ENCODE measurements at regions not wholly inside any gene's neighbourhood (a gene's known extent, or its start where the extent isn't known, plus 50 kb on each side); places are given as distances from the start of the nearest gene placed in this dataset.
A peak's percentile ranks its signal among the peaks of the same experiment; 100 is the strongest.
"Not testable (repeated sequence)": the region's sequence is repeated elsewhere in the genome, so short reads cannot be mapped to it uniquely, and the experiment has no call there.

GRCh38 chr5:120817044-120817985 lies 353.2 kb downstream of the PRR16 start:
- no peak for DNase-seq (ENCODE audit: low spot score)

GRCh38 chr5:120818128-120818527 lies 354.0 kb downstream of the PRR16 start:
- no peak for DNase-seq (ENCODE audit: low spot score)

DNA sequence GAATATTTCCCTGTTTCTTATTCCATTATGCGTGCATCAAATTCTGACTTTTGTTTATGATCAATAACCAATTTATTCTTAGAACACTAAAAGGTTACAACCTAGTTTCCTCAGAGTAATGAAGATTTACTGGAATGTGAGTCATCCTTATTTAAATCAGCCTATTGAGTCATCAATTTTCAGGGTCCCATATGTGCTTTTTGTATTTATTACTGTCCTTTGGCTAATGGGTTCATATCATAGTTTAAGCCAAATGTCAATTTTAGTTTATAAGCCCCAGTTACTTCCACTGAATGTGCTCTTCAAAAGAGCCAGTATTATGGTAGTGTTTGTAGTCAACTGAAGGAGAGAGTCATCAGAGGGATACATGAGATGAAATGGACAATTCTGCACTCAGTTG lies 359.2 kb downstream of the PRR16 start:
- DNase-seq (ENCODE audit: low spot score): no peak

GRCh38 chr5:120831646-120832045 lies 367.5 kb downstream of the PRR16 start:
- not testable (repeated sequence) for DNase-seq (ENCODE audit: low spot score)

GRCh38 chr5:120841830-120842229 lies 377.7 kb downstream of the PRR16 start:
- no peak for DNase-seq (ENCODE audit: low spot score)

- no peak for DNase-seq (ENCODE audit: low spot score)
These were observed 379.4 kb downstream of the PRR16 start for GRCh38 chr5:120843390-120843980.

DNA sequence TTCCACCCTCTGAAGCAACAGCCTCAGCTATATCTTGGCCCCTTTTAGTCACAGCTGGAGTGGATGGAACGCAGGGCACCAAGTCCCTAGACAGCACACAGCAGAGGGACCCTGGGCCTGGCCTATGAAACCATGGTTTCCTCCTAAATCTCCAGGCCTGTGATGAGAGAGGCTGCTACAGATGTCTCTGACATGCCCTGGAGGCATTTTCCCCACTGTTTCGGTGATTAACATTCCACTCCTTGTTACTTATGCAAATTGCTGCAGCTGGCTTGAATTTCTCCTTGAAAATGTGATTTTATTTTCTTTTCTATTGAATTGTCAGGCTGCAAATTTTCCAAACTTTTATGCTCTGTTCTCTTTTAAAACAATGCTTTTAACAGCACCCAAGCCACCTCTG lies 384.8 kb downstream of the PRR16 start:
- DNase-seq (ENCODE audit: low spot score): no peak

DNA sequence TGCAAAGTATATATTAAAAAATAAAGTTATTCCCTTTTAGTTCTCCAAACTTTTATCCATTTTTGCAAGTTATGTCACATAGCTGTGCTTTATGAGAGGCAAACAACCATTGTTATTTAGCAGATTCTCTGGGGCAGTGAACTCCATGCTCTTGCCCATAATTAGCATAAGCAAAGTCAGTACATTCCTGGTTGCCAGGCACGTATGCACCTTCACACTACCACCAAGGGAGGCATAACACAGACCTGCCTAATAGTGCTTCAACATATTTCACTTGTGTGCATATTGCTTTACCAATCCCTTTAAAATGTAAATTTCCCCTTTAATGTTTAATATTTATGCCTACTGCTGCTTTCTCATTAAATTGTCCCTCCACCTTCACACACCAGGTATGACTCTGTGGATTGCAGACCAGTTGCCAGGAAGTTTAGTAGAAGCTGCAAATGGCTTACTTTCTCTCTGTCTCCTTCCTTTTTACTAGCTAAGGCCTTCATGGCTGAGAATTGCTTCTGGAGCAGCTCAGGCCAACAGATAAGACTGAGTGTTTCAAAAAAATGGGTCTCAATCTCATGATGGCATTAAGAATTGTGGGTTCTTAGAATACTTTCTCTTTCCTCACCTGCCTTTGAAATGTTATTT lies 388.2 kb downstream of the PRR16 start:
- no peak for DNase-seq (ENCODE audit: low spot score)

- no peak for DNase-seq (ENCODE audit: low spot score)
These were observed 402.9 kb downstream of the PRR16 start for GRCh38 chr5:120866997-120867396.

DNA sequence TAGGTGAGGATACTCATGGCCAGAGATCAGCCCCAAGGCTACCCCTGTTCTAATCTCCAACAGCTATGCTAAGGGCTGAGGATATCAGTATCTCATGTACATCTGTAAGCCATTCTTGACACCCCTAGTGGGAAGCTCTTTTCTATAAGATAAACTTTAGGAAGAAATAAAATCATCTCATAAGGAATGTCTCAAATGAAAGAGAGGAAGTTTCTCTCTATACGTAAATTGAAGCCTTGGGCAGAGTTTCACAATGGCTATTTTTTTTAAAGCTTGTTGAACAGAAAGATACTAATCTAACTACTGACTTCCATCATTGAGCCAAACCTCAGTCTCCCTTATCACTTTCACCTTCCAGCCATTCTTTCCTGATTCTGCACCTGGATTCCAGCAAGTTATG lies 405.7 kb downstream of the PRR16 start:
- no peak for DNase-seq (ENCODE audit: low spot score)

DNA sequence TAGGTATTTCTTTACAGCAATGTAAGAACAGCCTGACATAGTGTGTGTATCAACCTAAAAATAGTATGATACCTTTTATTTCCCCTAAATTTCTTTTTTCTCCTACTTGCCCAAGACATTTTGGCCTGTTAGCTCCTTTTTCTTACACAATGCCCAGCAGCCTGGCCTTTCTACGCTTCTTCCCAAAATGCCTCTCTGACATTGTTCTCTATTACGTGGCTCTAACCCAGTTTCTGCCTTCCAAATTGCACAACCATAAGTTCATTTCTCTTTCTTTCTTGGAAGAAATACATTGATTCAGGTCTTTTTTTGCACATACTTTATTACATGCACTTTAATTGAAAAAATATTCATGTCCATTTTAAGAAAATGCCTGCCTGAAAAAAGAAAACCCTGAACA lies 408.2 kb downstream of the PRR16 start:
- DNase-seq (ENCODE audit: low spot score): no peak

DNA sequence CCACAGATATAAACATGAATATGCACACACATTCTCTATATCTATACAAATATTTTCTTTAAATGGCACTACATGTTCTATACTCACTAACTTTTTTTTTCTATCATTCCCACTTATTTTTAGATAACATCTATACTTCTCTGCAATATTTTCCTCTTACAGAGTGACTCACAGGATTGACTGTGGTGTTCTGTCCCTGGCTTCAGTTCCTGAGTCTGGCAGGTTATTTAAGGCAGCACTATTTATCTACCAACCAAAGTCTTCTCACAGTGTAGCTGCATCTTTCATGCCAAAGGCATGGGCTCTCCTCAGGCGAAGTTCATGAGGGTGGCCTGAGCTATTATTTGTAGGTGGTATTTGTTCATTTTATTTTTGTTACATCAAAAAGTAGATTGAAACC lies 409.0 kb downstream of the PRR16 start:
- DNase-seq (ENCODE audit: low spot score): peak; percentile 52

GRCh38 chr5:120874081-120874862 lies 410.2 kb downstream of the PRR16 start:
- DNase-seq (ENCODE audit: low spot score): no peak

- no peak for DNase-seq (ENCODE audit: low spot score)
These were observed 418.1 kb downstream of the PRR16 start for GRCh38 chr5:120882038-120882775.

DNA sequence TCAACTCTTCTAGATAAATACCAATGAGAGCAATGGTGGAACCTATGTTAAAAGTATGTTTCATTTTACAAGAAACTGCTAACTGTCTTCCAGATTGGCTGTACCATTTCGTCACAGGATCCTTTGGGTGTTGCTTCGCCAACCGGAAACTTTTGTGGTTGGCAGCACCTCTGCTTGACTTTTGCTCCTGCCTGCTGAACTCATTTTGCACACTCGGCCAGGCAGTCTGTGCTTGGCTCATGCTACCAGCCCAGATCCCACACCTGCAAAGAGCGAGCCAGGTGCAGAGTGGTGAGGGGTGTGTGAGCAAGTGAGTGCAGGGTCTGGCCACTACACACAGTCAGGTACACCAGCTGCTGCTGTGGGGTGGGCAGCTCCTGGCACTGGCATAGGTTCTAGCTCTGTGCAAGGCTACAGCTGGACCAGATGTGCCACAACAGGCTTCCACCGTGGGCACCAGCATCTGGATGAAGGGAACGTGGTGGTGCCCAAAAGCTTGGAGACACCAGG lies 422.3 kb downstream of the PRR16 start:
- no peak for DNase-seq (ENCODE audit: low spot score)

GRCh38 chr5:120895660-120896059 lies 431.6 kb downstream of the PRR16 start:
- DNase-seq (ENCODE audit: low spot score): no peak

DNA sequence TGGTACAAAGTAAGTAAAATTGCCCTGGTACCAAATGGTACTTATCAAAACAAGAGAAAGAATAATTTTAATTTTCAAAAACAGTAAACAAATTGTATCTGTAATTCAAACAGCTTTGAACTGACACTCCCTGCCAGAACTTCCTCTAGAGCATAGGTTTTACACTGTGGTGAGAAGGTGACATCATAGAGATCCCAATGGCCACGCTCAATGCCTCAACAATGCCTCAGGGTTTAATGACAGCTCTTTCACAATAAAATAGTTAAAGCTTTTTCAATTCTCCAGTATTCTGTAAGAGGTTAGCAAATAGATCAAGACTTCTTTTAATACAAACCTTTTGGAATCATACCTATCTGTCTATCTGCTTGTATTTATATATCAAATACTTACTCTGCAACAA lies 437.1 kb downstream of the PRR16 start:
- no peak for DNase-seq (ENCODE audit: low spot score)

GRCh38 chr5:120907953-120908352 lies 443.9 kb downstream of the PRR16 start:
- no peak for DNase-seq (ENCODE audit: low spot score)

- DNase-seq (ENCODE audit: low spot score): no peak
These were observed 446.5 kb downstream of the PRR16 start for GRCh38 chr5:120910629-120911028.

- no peak for DNase-seq (ENCODE audit: low spot score)
These were observed 449.3 kb downstream of the PRR16 start for GRCh38 chr5:120913396-120913795.

- DNase-seq (ENCODE audit: low spot score): no peak
These were observed 453.2 kb downstream of the PRR16 start for GRCh38 chr5:120917214-120917758.
